ENCODE measurements at regions not wholly inside any gene's neighbourhood (a gene's known extent, or its start where the extent isn't known, plus 50 kb on each side); places are given as distances from the start of the nearest gene placed in this dataset.

- TF ChIP-seq, protein P1, sequence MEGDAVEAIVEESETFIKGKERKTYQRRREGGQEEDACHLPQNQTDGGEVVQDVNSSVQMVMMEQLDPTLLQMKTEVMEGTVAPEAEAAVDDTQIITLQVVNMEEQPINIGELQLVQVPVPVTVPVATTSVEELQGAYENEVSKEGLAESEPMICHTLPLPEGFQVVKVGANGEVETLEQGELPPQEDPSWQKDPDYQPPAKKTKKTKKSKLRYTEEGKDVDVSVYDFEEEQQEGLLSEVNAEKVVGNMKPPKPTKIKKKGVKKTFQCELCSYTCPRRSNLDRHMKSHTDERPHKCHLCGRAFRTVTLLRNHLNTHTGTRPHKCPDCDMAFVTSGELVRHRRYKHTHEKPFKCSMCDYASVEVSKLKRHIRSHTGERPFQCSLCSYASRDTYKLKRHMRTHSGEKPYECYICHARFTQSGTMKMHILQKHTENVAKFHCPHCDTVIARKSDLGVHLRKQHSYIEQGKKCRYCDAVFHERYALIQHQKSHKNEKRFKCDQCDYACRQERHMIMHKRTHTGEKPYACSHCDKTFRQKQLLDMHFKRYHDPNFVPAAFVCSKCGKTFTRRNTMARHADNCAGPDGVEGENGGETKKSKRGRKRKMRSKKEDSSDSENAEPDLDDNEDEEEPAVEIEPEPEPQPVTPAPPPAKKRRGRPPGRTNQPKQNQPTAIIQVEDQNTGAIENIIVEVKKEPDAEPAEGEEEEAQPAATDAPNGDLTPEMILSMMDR (IDR thresholded peaks at IDR 0.05; ENCODE audit: insufficient read depth, low read depth, low read length): no peak
- TF ChIP-seq EZH2 (IDR thresholded peaks at IDR 0.05; ENCODE audit: insufficient read depth, low read length): no peak
Observed at GRCh38 chr15:46331546-46331945, 696.7 kb downstream of the SQOR start.

Measured in astrocyte (in vitro differentiated cells and primary cell).